A172 (cell line): ENCODE measurements at regions not wholly inside any gene's neighbourhood (a gene's known extent, or its start where the extent isn't known, plus 50 kb on each side); places are given as distances from the start of the nearest gene placed in this dataset.
"Not testable (repeated sequence)": the region's sequence is repeated elsewhere in the genome, so short reads cannot be mapped to it uniquely, and the experiment has no call there.

ENCODE experiments used
- DNase-seq: peaks from one replicate; pipeline ENCODE4 v3.0.0-alpha.2; 2015; ENCODE audit warnings: low spot score

DNA sequence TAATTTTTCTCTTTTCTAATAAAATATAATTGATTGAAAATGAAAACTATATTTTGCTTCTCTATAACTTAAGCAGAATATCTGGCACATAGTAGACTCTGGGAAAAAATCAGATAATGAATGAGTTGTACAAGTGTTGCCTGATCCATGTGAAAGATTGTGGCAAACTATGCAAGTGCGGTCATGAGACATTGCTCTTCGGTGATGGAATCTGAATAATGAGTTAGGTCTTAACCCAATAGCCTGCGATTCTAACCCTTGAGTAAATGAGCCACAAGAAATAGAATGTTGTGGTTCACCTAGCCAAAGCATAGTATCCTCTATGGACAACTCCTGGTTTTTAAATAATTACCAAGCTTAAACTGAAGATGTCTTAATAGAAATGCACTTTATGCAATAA lies 333.7 kb upstream of the LUZP2 start:
- DNase-seq, result peak; percentile 28

DNA sequence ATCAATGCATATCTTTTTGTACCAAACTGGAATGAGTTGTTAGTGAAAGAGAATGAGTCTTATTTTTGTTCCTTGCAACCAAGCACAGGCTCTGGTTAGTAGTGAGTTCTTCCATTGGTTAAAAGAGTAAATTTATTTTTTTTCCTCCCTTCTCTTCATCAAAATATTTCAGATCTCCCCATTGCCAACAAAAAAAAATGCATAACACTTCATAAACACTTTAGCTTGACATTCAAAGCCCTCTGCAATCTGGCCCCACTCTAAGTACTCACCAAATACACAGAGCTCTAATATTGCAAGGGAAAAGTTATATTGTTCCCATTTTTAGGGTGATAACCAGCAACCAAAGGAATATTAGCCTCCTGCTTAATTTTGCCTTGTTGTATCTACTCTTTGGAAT lies 333.0 kb upstream of the LUZP2 start:
- DNase-seq, result no peak

DNA sequence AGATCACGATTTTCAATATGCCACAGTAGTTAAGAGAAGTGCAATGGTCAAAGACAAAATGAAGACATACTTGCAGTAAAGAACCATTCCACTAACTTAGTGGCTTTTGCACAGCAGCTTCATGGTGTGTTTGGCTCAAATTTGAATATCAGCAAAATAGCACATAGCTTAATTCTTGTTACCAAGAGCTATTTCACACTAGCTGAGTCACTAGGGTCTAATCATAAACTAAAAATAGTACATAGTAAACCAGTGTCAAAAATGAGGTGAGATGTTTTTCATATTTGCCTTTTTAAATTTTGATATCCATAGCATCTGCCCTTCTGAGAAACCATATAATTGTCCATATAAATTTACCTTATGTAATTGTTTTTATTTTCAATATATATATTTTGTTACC lies 325.0 kb upstream of the LUZP2 start:
- no peak for DNase-seq

- no peak for DNase-seq
These were observed 315.3 kb upstream of the LUZP2 start for GRCh38 chr11:24181395-24182047.

DNA sequence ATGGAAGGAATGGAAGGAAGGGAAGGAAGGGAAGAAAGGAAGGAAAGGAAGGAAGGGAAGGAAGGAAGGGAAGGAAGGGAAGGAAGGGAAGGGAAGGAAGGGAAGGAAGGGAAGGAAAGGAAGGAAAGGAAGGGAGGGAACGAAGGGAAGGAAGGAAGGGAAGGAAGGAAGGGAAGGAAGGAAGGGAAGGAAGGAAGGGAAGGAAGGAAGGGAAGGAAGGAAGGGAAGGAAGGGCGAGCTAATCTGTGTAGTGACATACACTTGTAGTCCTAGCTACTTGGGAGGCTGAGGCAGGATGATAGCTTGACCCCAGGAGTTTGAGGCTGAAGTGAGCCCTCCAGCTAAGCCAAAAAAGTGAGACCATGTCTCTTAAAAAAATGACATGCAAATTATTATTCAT lies 311.3 kb upstream of the LUZP2 start:
- DNase-seq, result not testable (repeated sequence)

DNA sequence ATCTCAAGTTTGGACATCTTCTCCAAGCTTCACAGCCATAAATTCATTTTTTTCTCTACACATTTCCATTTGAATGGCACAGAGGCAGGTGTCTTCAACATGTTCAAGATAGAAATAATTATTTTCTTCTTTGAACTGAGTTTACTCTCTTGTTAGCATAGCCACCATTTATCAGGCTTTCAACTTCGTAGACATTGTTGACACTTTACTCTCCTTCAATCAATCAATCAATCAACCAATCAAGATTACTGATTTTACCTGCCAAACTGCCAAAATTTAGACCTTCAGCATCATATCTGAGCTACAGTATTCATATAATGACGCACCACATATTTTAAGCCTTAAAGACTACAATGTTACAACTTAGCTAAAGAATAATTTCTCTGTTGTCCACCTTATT lies 300.1 kb upstream of the LUZP2 start:
- no peak for DNase-seq

- no peak for DNase-seq
These were observed 298.4 kb upstream of the LUZP2 start for GRCh38 chr11:24198481-24198880.

DNA sequence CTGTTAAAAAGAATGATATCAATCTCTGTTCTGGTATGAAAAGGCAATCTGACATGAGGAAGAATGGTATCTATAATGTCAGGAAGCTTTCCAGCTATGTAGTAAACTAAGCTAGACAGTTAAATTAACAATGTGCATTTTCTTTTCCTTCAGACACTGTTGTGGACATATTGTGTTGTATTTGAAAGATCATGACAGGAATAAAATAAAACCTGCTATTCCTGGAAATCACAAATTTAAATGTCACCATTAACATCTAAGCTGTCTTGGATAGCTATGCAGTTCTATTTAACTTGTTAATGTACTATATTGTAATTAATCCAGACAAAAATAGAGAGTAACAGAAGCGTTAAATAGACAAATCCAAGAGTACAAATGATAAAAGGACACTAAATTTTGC lies 297.4 kb upstream of the LUZP2 start:
- DNase-seq, result no peak

DNA sequence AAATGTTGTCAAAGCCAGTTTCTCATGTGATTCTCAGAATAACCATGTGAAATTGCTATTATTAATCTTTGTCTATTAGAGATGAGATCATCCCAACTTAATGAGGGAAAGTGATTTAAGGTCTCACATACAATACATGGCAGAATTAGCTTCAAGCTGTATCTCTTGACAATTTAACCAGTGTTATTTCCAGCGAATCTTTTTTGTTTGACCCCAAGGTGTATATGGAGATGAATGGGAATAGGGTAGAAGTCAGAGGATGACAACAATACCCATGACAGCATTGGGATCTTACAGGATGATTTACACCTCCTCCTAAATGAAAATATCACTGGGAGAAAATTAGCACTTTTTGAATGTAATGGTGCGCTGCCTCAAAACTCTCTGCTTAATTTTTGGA lies 290.8 kb upstream of the LUZP2 start:
- no peak for DNase-seq

DNA sequence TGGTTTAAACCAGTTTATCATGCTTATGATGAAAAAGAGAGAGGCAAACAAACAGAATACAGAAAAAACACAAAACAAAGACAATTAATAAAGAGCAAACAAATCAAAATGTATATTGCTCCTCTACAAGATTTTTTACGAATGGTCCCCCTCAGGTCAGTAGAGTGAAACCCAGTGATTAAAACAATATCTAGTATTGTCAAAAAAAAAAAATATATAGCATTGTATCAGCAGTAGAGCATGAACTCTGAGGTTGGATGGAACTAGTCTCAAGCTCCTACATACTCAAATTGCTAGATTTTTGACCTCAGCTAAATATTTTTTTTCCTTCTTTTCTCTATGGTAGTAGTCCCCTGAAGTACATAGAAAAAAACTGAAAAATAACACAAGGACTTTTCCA lies 290.3 kb upstream of the LUZP2 start:
- DNase-seq, result no peak

- no peak for DNase-seq
These were observed 280.4 kb upstream of the LUZP2 start for GRCh38 chr11:24216488-24216887.

- not testable (repeated sequence) for DNase-seq
These were observed 279.5 kb upstream of the LUZP2 start for GRCh38 chr11:24217319-24217718.

DNA sequence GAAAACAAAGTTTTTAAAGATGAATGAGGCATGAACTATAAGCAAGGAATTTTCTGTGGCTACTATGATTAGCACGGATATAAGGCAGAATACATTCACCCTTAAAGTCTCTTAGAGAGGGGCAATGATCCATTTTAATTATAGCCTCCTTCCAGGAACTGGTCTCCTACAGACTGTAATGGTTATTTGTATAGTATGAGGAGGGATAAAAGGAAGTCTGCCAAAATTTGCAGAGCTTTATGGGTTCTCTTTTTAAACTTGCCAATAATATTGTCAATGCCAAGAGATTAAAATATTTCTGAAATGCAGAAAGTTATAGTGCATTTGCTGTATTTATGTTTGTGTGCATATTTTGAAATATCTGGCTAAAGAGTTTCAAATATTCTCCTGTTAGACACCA lies 271.4 kb upstream of the LUZP2 start:
- no peak for DNase-seq

DNA sequence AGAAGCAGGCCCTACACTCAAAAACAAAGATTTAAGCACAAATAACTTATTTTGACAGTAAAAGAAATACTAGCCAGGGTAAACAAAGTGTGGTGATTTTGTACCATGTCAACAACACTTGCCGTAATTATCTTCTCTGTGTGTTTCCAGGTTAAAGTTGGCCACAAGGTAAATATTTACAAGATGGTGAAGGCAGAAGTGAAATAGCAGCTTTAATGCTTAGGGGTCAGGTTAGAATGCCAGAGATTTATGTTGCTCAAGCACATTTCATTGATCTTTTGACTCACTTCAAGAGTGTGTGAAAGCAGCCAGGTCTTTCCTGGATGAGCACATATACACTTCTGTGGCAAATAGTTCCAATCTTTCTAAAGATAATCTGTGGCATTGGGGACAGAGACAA lies 270.2 kb upstream of the LUZP2 start:
- DNase-seq, result no peak

DNA sequence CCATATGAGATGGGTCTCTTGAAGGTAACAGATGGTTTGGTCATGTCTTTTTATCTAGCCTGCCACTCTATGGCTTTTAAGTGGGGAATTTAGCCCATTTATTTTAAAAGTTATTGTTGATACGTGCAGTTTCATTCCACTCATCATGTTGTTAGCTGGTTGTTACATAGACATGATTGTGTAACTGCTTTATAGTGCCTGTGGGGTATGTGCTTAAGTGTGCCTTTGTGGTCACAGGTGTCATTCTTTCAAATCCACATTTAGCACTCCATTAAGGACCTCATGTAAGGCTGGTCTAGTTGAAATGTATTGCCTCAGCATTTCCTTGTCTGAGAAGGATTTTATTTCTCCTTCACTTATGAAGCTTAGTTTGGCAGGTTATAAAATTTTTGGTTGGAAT lies 263.8 kb upstream of the LUZP2 start:
- no peak for DNase-seq

DNA sequence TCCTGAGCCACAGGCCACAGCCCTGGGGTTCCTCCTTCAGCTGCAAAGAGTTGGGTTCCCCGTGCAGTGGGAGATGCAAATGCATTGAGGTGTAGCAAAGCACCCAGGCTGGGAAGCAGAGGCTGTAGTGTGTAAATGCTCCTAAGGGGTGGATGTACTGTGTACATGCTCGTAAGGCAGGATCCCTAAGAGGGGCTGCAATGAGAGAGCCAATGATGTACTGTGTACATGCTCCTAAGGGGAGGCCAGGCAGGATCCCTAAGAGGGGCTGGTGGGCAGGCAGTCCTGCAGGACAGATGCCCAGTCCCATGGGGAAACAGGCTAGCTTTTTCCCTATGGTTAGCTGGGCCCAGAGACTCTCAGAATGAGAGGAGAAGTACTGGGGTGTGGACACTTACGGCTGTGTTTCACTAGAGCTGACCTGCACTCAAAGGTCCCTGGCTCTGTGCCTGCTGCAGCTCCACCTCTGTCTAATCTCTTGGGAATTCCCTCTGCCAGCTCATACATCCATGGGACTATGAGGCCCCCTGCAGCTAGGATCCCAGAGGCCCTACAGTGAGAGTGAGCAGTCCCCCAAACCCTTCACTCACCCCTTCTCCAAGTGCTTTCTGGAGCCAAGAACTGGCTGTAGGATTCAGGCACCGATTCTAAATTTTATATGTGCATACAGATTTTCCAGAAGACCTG lies 261.9 kb upstream of the LUZP2 start:
- DNase-seq, result peak; percentile 68

DNA sequence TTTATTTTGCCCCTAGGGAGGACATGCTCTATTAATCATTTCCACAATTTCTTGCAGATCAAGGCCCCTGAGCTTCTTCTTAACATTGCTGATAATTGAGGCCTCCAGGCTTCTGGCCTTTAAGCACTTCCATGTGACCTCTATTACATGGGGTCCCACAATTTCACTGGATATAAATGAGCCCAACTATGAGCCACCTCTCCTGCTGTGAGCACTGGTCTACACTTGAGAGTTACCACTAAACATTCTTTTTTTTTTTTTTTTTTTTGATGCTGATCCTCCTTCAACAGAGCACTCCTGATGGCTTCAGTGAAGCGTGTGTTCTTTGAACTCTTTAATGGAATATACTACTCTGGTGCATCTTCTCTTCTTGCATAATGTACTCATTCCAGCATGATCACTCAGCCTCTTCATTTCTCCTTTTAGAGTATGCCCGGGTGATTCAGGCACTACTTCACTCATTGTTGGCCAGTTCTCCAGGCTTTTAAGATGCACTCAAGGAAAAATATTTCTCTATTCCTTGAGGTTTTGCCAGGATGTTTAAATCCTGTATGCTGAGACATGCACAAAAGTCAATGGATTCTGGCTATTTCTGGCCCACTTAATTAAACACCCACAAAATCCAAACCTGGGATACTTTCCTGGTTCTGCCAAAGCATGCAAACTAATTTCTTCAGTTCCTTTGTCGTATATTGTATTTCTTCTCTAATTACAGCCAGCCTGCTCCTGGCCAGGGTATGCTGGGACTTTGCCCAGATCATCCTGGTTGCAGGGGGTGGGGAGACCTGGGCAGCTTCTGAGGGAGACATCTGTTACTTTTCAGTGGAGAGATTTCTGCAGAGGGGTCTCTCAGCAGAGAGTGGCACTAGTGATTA lies 257.8 kb upstream of the LUZP2 start:
- peak; percentile 3 for DNase-seq

GRCh38 chr11:24239930-24240329 lies 256.9 kb upstream of the LUZP2 start:
- no peak for DNase-seq

GRCh38 chr11:24240496-24241175 lies 256.2 kb upstream of the LUZP2 start:
- no peak for DNase-seq

- DNase-seq, result no peak
These were observed 250.1 kb upstream of the LUZP2 start for GRCh38 chr11:24246715-24247114.

- no peak for DNase-seq
These were observed 249.0 kb upstream of the LUZP2 start for GRCh38 chr11:24247846-24248245.

DNA sequence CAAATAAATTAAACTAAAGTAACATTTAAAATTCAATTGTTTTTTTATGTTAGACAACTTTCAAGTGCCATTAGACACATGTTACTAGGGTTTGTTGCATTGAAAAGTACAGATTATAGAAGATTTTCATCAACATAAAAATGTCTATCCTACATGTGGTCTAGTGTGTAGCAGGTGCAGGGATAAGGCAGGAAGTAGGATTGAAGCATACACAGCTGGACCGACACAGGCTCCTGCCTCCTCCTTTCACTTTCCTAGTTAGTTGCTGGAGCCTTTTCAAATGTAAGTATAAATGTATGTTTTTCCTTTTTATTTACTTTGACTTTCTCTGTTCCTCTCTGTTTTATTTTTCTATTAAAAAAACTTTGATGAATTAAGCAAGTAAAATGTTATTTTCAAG lies 246.9 kb upstream of the LUZP2 start:
- DNase-seq, result no peak
